ENCODE measurements at regions not wholly inside any gene's neighbourhood (a gene's known extent, or its start where the extent isn't known, plus 50 kb on each side); places are given as distances from the start of the nearest gene placed in this dataset.

DNA sequence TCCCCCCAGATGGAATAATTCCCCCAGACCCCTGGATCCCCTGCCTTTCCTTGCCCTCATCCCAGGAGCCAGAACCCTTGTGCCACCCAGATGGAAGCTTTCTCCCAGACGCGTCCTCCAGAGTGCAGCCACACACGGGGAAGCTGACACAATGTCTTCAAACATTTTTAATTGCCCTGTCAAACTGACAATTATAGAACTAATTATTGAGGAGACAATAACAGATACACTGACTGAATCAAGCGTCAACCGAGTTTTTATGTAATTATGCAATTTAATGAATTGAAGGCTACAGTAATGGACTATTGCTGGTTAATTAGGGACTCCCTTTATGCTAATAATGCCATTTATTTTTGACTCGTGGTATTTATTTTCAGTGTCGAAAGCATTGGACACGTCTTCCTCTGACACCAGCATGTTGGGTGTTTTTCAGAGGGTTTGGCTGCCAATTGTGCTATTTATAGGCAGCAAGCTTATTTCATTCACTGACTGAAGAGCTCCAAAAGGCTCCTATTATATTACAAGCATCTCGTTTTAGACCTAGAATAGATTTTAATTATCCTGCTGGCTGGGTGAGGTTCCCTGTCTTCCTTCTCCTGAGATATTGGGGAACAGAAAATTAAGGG is 298.2 kb upstream of the C16orf82 start:
- DNase-seq (ENCODE audit: low spot score): no peak
- H3K27me3 Mint-ChIP-seq (ENCODE audit: unreplicated experiment): peaks cover 6% of the 10 kb centered on the region
- no peak for TF ChIP-seq CTCF (IDR thresholded peaks at IDR 0.05; ENCODE audit: unreplicated experiment)
- H3K4me3 Mint-ChIP-seq (ENCODE audit: unreplicated experiment): no peak overlapping the region
- peaks cover 6% of the 10 kb centered on the region for H3K36me3 Mint-ChIP-seq (ENCODE audit: low read depth, unreplicated experiment)
- H3K27ac Mint-ChIP-seq (ENCODE audit: unreplicated experiment): no peak overlapping the region
- peaks cover 31% of the 10 kb centered on the region for H3K9me3 Mint-ChIP-seq (ENCODE audit: unreplicated experiment)
- H3K4me1 Mint-ChIP-seq (ENCODE audit: unreplicated experiment): no peaks in the 10 kb centered on the region

GRCh38 chr16:26770547-26770946 is 296.2 kb upstream of the C16orf82 start:
- Mint-ChIP-seq H3K36me3 (ENCODE audit: low read depth, unreplicated experiment) (peaks cover 6% of the 10 kb centered on the region), H3K27ac (ENCODE audit: unreplicated experiment) (no peak overlapping the region), H3K27me3 (ENCODE audit: unreplicated experiment) (peaks cover 3% of the 10 kb centered on the region), H3K4me3 (ENCODE audit: unreplicated experiment) (no peak overlapping the region), H3K4me1 (ENCODE audit: unreplicated experiment) (no peaks in the 10 kb centered on the region), H3K9me3 (ENCODE audit: unreplicated experiment) (peaks cover 36% of the 10 kb centered on the region)
- no peak for DNase-seq (ENCODE audit: low spot score)
- no peak for TF ChIP-seq CTCF (IDR thresholded peaks at IDR 0.05; ENCODE audit: unreplicated experiment)

- Mint-ChIP-seq H3K4me3 (ENCODE audit: unreplicated experiment) (no peak overlapping the region), H3K27me3 (ENCODE audit: unreplicated experiment) (peaks cover 7% of the 10 kb centered on the region), H3K9me3 (ENCODE audit: unreplicated experiment) (peaks cover 44% of the 10 kb centered on the region), H3K4me1 (ENCODE audit: unreplicated experiment) (no peaks in the 10 kb centered on the region), H3K36me3 (ENCODE audit: low read depth, unreplicated experiment) (peaks cover 6% of the 10 kb centered on the region), H3K27ac (ENCODE audit: unreplicated experiment) (no peak overlapping the region)
- DNase-seq (ENCODE audit: low spot score): no peak
- no peak for TF ChIP-seq CTCF (IDR thresholded peaks at IDR 0.05; ENCODE audit: unreplicated experiment)
Measured at GRCh38 chr16:26772503-26772902, 294.2 kb upstream of the C16orf82 start.

DNA sequence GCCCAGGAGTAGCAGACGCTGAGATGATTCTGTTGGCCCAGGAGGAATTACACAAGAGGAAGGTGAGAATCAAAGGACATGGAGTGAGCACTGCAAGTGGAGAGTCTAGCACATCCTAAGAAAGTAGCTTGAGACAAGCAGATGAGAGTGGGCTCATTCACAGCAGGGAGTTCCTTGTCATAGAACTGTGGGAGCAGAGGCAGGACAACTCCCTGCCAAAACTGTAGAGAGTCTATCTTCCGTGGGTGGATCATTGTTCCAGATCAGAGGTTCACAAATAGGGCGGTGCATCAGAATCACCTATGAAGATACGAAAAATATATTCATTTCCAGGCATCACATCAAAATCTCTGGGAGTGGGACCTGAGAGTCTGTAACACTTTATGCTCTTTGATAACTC is 288.9 kb upstream of the C16orf82 start:
- Mint-ChIP-seq H3K4me3 (ENCODE audit: unreplicated experiment) (no peak overlapping the region), H3K9me3 (ENCODE audit: unreplicated experiment) (peaks cover 32% of the 10 kb centered on the region), H3K27me3 (ENCODE audit: unreplicated experiment) (peaks cover 3% of the 10 kb centered on the region)

More for the DNA sequence above, 288.9 kb upstream of the C16orf82 start:
- TF ChIP-seq CTCF (IDR thresholded peaks at IDR 0.05; ENCODE audit: unreplicated experiment): no peak
- no peaks in the 10 kb centered on the region for H3K4me1 Mint-ChIP-seq (ENCODE audit: unreplicated experiment)
- no peak for DNase-seq (ENCODE audit: low spot score)
- H3K27ac Mint-ChIP-seq (ENCODE audit: unreplicated experiment): no peak overlapping the region
- H3K36me3 Mint-ChIP-seq (ENCODE audit: low read depth, unreplicated experiment): no peaks in the 10 kb centered on the region

Measured in endothelial cell (in vitro differentiated cells).